ENCODE measurements at regions not wholly inside any gene's neighbourhood (a gene's known extent, or its start where the extent isn't known, plus 50 kb on each side); places are given as distances from the start of the nearest gene placed in this dataset.

GRCh38 chr9:78792745-78793144, 495.8 kb downstream of the PSAT1 start:
- H3K9me3 ChIP-seq (replicated peaks; ENCODE audit: insufficient read depth, low read length): no peaks in the 10 kb centered on the region
- no peak overlapping the region for H3K4me3 ChIP-seq (ENCODE audit: low read length)
- H3K36me3 ChIP-seq (replicated peaks; ENCODE audit: insufficient read depth, low read length): no peaks in the 10 kb centered on the region
- no peak overlapping the region for H2AFZ ChIP-seq (ENCODE audit: low read length)
- no peaks in the 10 kb centered on the region for H3K4me1 ChIP-seq (ENCODE audit: low read length)
- no peaks in the 10 kb centered on the region for H3K79me2 ChIP-seq (ENCODE audit: low read length)
- DNase-seq: no peak
- H3K9ac ChIP-seq (ENCODE audit: low read length): no peak overlapping the region
- no peak for TF ChIP-seq EZH2phosphoT487 (IDR thresholded peaks at IDR 0.05; ENCODE audit: low read length)
- TF ChIP-seq, protein P1, sequence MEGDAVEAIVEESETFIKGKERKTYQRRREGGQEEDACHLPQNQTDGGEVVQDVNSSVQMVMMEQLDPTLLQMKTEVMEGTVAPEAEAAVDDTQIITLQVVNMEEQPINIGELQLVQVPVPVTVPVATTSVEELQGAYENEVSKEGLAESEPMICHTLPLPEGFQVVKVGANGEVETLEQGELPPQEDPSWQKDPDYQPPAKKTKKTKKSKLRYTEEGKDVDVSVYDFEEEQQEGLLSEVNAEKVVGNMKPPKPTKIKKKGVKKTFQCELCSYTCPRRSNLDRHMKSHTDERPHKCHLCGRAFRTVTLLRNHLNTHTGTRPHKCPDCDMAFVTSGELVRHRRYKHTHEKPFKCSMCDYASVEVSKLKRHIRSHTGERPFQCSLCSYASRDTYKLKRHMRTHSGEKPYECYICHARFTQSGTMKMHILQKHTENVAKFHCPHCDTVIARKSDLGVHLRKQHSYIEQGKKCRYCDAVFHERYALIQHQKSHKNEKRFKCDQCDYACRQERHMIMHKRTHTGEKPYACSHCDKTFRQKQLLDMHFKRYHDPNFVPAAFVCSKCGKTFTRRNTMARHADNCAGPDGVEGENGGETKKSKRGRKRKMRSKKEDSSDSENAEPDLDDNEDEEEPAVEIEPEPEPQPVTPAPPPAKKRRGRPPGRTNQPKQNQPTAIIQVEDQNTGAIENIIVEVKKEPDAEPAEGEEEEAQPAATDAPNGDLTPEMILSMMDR (IDR thresholded peaks at IDR 0.05; ENCODE audit: low read length): no peak
- no peak for TF ChIP-seq EZH2 (optimal IDR thresholded peaks at IDR 0.05; ENCODE audit: low read depth, low read length)
- H3K27me3 ChIP-seq (replicated peaks; ENCODE audit: insufficient read depth, low read length): no peaks in the 10 kb centered on the region
- H3K27ac ChIP-seq (ENCODE audit: low read length): no peak overlapping the region
- H3F3A ChIP-seq (ENCODE audit: insufficient read depth, low read length): no peaks in the 10 kb centered on the region
- no peaks in the 10 kb centered on the region for H4K20me1 ChIP-seq (ENCODE audit: insufficient read depth, low read length)
- no peaks in the 10 kb centered on the region for H3K9me2 ChIP-seq (replicated peaks; ENCODE audit: insufficient read depth, low read length)
- no peak overlapping the region for H3K4me2 ChIP-seq (ENCODE audit: low read depth, low read length)

GRCh38 chr9:78805771-78806170, 508.8 kb downstream of the PSAT1 start:
- no peaks in the 10 kb centered on the region for H3K9me3 ChIP-seq (replicated peaks; ENCODE audit: insufficient read depth, low read length)
- H3K9ac ChIP-seq (ENCODE audit: low read length): no peak overlapping the region
- no peaks in the 10 kb centered on the region for H4K20me1 ChIP-seq (ENCODE audit: insufficient read depth, low read length)
- no peaks in the 10 kb centered on the region for H3K36me3 ChIP-seq (replicated peaks; ENCODE audit: insufficient read depth, low read length)
- TF ChIP-seq, protein P1 (IDR thresholded peaks at IDR 0.05; ENCODE audit: low read length): no peak
- TF ChIP-seq EZH2phosphoT487 (IDR thresholded peaks at IDR 0.05; ENCODE audit: low read length) (no peak), EZH2 (optimal IDR thresholded peaks at IDR 0.05; ENCODE audit: low read depth, low read length) (no peak)
- DNase-seq: no peak
- H3K27ac ChIP-seq (ENCODE audit: low read length): no peak overlapping the region
- no peak overlapping the region for H3K4me2 ChIP-seq (ENCODE audit: low read depth, low read length)
- H3K27me3 ChIP-seq (replicated peaks; ENCODE audit: insufficient read depth, low read length): no peaks in the 10 kb centered on the region
- H3K4me1 ChIP-seq (ENCODE audit: low read length): no peaks in the 10 kb centered on the region
- no peaks in the 10 kb centered on the region for H3K9me2 ChIP-seq (replicated peaks; ENCODE audit: insufficient read depth, low read length)
- no peak overlapping the region for H3K4me3 ChIP-seq (ENCODE audit: low read length)
- H3F3A ChIP-seq (ENCODE audit: insufficient read depth, low read length): no peaks in the 10 kb centered on the region
- no peaks in the 10 kb centered on the region for H3K79me2 ChIP-seq (ENCODE audit: low read length)
- no peak overlapping the region for H2AFZ ChIP-seq (ENCODE audit: low read length)

- Histone ChIP-seq H3K36me3 (replicated peaks; ENCODE audit: insufficient read depth, low read length) (no peaks in the 10 kb centered on the region), H3K9me3 (replicated peaks; ENCODE audit: insufficient read depth, low read length) (no peaks in the 10 kb centered on the region), H3K27me3 (replicated peaks; ENCODE audit: insufficient read depth, low read length) (no peaks in the 10 kb centered on the region), H3K79me2 (ENCODE audit: low read length) (no peaks in the 10 kb centered on the region), H3K9ac (ENCODE audit: low read length) (no peak overlapping the region), H3K27ac (ENCODE audit: low read length) (no peak overlapping the region), H3K9me2 (replicated peaks; ENCODE audit: insufficient read depth, low read length) (no peaks in the 10 kb centered on the region), H3K4me3 (ENCODE audit: low read length) (no peak overlapping the region), H4K20me1 (ENCODE audit: insufficient read depth, low read length) (no peaks in the 10 kb centered on the region), H3K4me2 (ENCODE audit: low read depth, low read length) (no peak overlapping the region), H3F3A (ENCODE audit: insufficient read depth, low read length) (no peaks in the 10 kb centered on the region), H2AFZ (ENCODE audit: low read length) (no peak overlapping the region), H3K4me1 (ENCODE audit: low read length) (no peaks in the 10 kb centered on the region)
- no peak for TF ChIP-seq EZH2 (optimal IDR thresholded peaks at IDR 0.05; ENCODE audit: low read depth, low read length)
- TF ChIP-seq, protein P1 (IDR thresholded peaks at IDR 0.05; ENCODE audit: low read length): no peak
- TF ChIP-seq EZH2phosphoT487 (IDR thresholded peaks at IDR 0.05; ENCODE audit: low read length): no peak
- DNase-seq: no peak
Measured at GRCh38 chr9:78806492-78807160, 509.7 kb downstream of the PSAT1 start.
